ENCODE measurements at regions not wholly inside any gene's neighbourhood (a gene's known extent, or its start where the extent isn't known, plus 50 kb on each side); places are given as distances from the start of the nearest gene placed in this dataset.
"Not testable (repeated sequence)": the region's sequence is repeated elsewhere in the genome, so short reads cannot be mapped to it uniquely, and the experiment has no call there.

DNA sequence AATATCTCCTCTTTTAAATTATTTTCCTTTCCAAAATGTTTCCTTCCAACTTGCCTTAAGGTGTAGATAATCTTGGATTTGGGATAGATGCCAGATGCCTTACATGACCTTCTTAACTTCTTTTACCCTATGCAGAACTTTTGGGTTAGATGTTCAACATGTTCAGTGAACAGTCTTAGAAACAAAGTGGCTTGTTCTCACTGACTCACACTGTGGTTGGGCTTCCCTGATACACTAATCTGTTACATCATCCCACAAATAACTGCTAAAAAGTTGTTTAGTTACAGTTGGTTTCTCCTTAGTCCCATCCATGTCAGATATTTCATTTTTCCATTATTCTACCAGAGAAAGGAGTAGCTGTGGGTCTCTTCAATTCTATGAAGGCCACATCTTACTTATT, 2638.2 kb downstream of the PCDH9 start:
- no peak for DNase-seq

DNA sequence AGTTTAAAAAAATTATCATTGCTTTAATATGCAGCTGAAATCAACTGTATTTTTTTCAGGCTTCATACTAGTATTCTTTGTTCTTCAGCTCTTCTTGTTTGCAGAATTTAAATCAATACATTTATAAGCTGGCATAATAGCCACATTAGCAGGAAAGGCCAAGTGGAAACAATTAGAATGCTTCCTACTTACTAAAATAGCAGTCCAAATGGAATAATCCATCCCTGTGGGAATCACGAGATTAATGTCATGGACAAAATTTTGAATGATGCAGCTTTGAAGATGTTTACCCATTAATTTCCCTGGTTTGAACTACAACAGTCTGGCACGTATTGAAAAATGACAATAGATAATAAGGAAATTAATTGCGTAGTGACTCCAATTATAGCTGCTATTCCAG, 2650.8 kb downstream of the PCDH9 start:
- DNase-seq, result no peak

- DNase-seq, result no peak
Observed at GRCh38 chr13:64568748-64569147, 2661.4 kb downstream of the PCDH9 start.

- not testable (repeated sequence) for DNase-seq
Observed at GRCh38 chr13:64558031-64558430, 2672.1 kb downstream of the PCDH9 start.

DNA sequence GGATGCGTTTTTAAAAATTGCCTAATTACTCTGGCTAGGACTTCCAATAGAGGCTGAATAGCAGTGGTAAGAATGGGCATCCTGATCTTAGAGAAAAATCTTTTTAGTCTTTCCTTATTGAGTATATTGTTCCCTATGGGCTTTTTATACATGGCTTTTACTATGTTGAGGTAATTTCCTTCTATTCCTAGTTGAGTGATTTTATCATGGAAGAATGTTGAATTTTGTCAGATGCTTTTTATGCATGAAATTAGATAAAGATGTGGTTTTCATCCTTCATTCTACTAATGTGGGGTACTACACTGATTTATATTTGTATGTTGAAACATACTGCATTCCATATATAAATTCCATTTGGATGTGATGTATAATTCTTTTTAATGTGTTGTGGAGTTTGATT, 2673.8 kb downstream of the PCDH9 start:
- no peak for DNase-seq

DNA sequence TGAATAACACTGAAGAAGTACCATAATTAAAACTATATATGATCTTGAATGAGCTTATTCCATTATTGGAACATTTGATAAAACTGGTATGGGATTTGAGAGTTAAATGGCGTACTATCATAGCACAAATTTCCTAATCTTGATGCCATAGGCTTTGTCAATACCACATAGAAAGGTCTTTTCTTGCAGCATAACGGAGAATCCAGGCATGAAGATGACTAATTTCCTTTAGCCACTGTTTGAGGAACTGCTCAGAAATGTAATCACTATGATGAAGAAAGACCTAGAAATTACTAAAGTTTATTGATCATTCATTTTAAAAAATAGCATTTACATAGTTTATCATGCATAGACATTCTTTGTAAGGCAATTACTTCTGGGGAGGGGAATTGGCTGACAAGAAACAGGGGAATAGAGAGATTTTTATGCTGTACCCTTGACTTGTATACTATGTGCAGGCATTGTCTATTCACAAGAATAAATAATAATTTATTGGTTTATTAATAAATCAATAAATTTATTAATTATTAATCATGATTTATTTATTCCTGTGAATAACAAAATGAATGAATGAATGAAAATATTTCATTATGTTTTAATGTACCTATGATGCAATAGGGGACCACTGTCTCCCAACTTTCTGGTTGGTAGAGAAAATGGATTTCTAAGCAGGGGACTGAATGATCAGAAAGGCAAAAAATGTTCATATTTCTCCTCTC, 2676.6 kb downstream of the PCDH9 start:
- no peak for DNase-seq

DNA sequence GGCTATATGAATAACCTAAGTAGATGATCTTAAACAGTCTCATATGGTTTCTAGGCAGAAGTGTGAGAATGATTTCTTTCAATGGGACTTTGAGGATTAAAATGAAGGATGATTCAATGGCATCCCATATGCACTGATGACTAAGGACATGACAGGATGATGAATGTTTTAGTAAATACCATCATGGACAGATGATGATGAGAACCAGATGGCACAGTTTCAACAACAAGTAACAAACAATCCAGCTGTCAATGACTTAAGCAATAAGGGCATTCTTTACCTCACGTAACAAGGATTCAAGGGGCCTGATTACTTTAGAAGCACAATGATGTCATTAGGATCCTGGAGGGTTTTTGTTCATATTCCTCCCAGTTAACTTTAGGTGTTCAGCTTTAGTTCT, 2678.4 kb downstream of the PCDH9 start:
- peak; percentile 62 for DNase-seq

DNA sequence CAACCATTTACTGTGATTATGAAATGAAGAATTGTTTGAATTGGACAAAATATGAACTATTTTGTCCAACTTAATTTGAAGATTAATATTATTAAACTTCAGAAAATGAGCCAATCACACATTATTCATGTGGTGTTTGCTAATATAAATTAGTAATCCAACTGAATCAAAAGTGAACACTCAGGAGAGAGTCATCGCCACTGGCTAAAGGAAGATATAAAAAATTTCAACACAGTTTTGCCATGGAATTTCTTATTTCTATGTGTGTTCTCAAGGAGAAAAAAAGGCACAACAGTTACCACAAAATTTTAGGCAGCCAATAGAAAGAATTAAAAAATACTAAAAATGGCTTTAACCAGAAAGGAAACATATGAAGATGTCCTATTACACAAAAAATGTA, 2683.8 kb downstream of the PCDH9 start:
- no peak for DNase-seq

DNA sequence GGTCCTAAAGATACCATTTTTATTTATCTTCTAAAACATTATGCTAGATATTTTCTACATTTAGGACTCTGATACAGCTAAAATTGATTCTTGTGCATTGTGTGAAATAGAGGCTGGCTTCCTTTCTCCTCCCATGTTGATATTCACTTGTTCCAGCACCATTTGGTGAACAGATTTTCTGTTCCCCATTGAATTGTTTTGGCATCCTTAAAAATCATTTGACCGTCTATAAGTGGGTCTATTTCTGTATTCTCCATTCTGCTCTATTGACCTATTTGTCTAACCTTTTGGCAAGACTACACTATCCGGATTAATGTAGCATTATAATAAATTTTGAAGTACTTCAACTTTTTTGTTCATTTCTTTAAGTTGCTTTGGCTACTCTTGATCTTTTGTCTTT, 2689.2 kb downstream of the PCDH9 start:
- no peak for DNase-seq

DNA sequence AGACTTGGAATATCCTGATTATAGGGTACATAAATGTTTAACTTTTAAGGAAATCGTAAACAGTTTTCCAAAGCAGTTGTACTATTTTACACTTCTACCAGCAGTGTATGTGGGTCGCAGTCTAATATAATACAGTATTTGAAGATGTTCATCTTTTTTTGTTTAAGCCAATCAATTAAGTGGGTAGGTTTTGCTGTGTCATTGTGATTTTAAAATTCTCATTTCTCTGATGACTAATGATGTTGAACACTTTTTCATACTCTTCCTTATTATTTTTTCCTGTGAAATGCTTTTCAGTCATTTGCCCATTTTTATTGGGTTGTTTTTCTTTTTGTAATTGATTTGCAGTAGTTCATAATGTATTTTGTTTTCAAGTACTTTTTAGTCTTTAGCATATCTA, 2689.7 kb downstream of the PCDH9 start:
- DNase-seq, result no peak

- DNase-seq, result no peak
Observed at GRCh38 chr13:64538711-64539110, 2691.4 kb downstream of the PCDH9 start.

DNA sequence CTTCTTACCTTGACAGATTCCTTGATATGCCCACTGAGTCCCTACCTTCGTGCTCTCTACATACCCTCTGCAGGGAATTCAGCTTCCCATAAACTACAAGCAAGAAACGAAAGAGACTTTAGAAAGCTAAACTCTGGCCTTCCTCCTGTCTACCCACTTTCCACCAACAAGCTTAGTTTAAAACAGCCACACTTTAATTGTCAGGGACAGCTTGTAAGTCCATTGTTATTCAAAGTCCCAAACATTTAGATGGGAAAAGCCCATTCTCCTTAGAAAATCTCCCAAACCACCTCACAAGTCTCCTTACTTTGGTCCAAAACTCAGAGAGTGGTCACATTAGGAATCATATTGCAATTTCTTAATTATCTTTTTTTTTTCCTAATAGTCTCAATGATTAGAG, 2695.8 kb downstream of the PCDH9 start:
- no peak for DNase-seq

DNA sequence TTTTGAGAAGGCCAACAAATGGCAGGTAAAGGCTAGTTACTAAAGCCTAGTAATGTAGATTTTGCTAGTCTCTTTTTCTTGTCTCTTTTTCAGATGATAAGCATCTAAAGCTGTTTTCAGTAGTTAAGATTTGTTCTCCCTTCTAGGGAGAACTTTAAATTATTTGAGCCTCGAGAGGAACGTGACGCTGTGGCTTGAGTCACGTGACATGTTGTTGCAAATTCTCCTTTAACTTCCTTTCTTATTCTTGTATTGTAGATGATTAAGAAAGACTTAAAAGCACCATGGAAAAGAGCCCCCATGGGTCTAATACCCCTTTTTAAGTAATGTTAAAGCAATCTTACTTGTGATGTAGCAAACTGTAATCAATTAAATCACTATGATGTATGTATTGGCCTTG, 2698.7 kb downstream of the PCDH9 start:
- no peak for DNase-seq

GRCh38 chr13:64529874-64530485, 2700.2 kb downstream of the PCDH9 start:
- DNase-seq, result no peak

DNA sequence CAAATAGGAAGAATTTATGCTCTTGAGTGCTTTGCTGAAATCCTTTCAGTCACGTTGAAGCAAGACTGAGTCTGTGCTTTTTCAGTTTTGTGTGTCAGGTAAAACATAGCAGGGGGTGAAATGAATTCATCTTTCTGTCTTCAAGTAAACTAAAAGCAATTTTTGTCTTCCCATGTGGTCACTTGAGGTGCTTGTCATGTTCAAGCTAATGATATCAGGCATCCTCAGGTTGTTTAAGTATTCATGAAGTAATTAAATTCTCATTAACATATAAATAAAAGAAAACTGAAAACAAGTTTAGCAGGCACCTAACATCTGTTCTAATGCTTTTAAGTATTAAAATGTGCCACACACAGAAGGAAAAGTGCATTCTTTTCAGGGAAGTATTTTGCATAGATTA, 2701.3 kb downstream of the PCDH9 start:
- no peak for DNase-seq

- DNase-seq, result no peak
Observed at GRCh38 chr13:64527561-64527960, 2702.6 kb downstream of the PCDH9 start.

DNA sequence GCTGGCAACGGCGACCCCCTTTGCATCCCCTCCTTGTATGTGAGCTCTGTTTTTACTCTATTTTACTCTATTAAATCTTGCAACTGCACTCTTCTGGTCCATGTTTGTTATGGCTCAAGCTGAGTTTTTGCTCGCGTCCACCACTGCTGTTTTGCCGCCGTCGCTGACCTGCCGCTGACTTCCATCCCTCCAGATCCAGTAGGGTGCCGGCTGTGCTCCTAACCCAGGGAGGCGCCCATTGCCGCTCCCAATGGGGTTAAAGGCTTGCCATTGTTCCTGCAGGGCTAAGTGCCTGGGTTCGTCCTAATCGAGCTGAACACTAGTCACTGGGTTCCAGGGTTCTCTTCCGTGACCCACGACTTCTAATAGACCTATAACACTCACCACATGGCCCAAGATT, 2704.4 kb downstream of the PCDH9 start:
- DNase-seq, result no peak

- DNase-seq, result no peak
Observed at GRCh38 chr13:64510747-64511146, 2719.4 kb downstream of the PCDH9 start.

- no peak for DNase-seq
Observed at GRCh38 chr13:64506246-64506645, 2723.9 kb downstream of the PCDH9 start.

GRCh38 chr13:64505336-64505910, 2724.7 kb downstream of the PCDH9 start:
- DNase-seq, result no peak

- DNase-seq, result no peak
Observed at GRCh38 chr13:64488731-64489130, 2741.4 kb downstream of the PCDH9 start.

DNA sequence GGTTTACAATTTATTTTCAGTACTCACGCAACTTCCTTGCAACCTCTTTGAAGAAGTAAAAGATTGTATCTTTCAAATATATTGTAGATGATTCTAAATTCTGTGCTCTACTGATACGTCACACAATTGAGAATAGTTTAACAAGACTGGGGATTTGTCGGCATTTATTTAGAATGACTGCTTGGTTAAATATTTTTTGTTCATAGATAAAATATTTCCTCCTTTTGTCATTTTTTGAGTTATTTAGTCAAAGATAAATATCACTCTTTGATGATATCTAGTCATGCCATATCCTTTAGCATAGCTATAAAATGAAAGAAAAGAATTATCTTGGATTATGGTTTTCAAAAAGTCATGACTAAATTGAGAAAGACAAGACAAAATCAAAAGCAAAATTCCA, 2747.8 kb downstream of the PCDH9 start:
- DNase-seq, result no peak

DNA sequence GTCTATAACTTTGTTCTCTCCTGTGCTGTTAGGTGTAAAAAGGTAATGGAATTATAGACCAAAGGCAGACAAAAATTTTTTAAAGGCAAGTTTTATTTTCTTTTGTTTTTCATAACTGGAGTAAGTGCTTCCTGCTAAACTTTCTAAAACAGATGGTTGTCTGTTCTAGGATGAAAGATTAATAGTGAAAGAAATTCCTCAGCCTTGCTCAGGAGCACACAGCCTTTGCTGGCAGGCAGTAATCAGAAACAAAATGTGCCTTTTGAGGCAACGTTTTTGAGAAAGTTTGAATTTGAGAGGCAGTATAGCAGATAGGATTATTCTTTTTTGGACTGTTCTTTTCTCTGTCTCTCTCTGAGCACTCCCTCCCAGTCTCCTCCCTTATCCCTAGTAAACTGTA, 2749.5 kb downstream of the PCDH9 start:
- no peak for DNase-seq

DNA sequence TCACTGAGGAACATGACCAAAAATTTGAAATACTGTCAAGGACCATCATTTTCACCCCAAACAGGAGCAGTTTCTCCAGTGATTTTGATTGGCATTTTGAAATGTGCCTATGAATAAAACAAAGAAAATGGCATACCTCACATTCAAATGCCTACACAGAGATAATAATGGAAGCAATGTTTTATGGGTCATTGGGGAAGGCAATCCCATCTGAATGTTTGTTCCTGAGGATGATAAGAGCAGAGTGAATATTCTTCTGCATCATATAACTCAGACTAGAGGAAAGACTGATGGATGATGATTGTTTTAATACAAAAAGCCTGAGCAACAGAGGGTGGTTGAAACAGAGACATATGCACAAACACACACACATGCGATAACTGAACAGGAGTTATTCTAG, 2749.9 kb downstream of the PCDH9 start:
- no peak for DNase-seq

DNA sequence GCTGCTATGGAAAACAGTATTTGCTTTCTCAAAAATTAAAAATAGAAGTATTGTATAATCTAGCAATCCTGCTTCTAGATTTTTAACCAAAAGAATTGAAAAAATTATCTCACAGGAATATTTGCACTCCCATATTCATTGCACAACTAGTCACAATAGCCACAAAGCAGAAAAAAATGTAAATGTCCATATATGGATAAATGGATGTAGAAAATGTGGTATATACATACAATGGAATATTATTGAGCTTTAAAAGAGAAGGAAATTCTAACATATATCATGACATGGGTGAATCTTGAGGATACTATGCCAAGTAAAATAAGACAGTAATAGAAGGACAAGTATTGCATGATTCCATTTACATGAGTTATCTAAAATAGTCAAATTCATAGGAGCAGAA, 2753.0 kb downstream of the PCDH9 start:
- no peak for DNase-seq

Data from DMS153 (cell line).